Hepatocyte (in vitro differentiated cells): ENCODE measurements at regions not wholly inside any gene's neighbourhood (a gene's known extent, or its start where the extent isn't known, plus 50 kb on each side); places are given as distances from the start of the nearest gene placed in this dataset.
A peak's percentile ranks its signal among the peaks of the same experiment; 100 is the strongest.

ENCODE experiments used
- DNase-seq: peaks from one replicate; pipeline ENCODE4 v3.0.0-alpha.2; 2016; ENCODE audit warnings: low spot score
- H2AFZ ChIP-seq: fragments of 200-600 bp; sonication (generic); 2 replicates; pipeline ENCODE4 v1.6.0; 2016; ENCODE audit warnings: antibody characterized with exemption, mild to moderate bottlenecking
- H3K27ac ChIP-seq: fragments of 200-600 bp; sonication (generic); 2 replicates; pipeline ENCODE4 v1.5.1; 2016; ENCODE audit warnings: mild to moderate bottlenecking
- H3K27me3 ChIP-seq: fragments of 200-600 bp; sonication (generic); 2 replicates; pipeline ENCODE4 v1.6.1; 2016
- H3K36me3 ChIP-seq: fragments of 200-600 bp; sonication (generic); replicated peaks from 2 replicates; pipeline ENCODE4 v1.5.1; 2016; ENCODE audit warnings: low read depth; ENCODE audit not compliant: insufficient read depth
- H3K4me1 ChIP-seq: fragments of 200-600 bp; sonication (generic); 2 replicates; pipeline ENCODE4 v1.5.1; 2016; ENCODE audit warnings: mild to moderate bottlenecking, moderate library complexity; ENCODE audit not compliant: insufficient read depth
- H3K4me2 ChIP-seq: fragments of 200-600 bp; sonication (generic); 2 replicates; pipeline ENCODE4 v1.6.0; 2016
- H3K4me3 ChIP-seq: fragments of 200-600 bp; sonication (generic); 2 replicates; pipeline ENCODE4 v1.5.1; 2016; ENCODE audit warnings: mild to moderate bottlenecking
- H3K79me2 ChIP-seq: fragments of 200-600 bp; sonication (generic); 2 replicates; pipeline ENCODE4 v1.6.0; 2017; ENCODE audit warnings: mild to moderate bottlenecking
- H3K9me2 ChIP-seq: fragments of 200-600 bp; sonication (generic); replicated peaks from 2 replicates; pipeline ENCODE4 v1.6.0; 2017; ENCODE audit warnings: mild to moderate bottlenecking; ENCODE audit not compliant: insufficient read depth
- H3K9me3 ChIP-seq: fragments of 200-600 bp; sonication (generic); 2 replicates; pipeline ENCODE4 v1.5.1; 2016; ENCODE audit warnings: low read depth, mild to moderate bottlenecking
- H4K20me1 ChIP-seq: fragments of 200-600 bp; sonication (generic); 2 replicates; pipeline ENCODE4 v1.6.0; 2016; ENCODE audit warnings: mild to moderate bottlenecking; ENCODE audit not compliant: insufficient read depth, poor library complexity, severe bottlenecking
- CTCF ChIP-seq: fragments of 200-600 bp; sonication (generic); IDR thresholded peaks from 2 replicates; pipeline ENCODE4 v1.5.1; 2016; ENCODE audit warnings: antibody characterized with exemption, mild to moderate bottlenecking; ENCODE audit not compliant: poor library complexity
- EZH2 ChIP-seq: fragments of 200-600 bp; sonication (generic); IDR thresholded peaks from 2 replicates; pipeline ENCODE4 v1.6.1; 2016; ENCODE audit warnings: antibody characterized with exemption, mild to moderate bottlenecking, borderline replicate concordance
- EZH2phosphoT487 ChIP-seq: fragments of 200-600 bp; sonication (generic); IDR thresholded peaks from one replicate; pipeline ENCODE4 v1.6.1; 2018; ENCODE audit warnings: antibody characterized with exemption, mild to moderate bottlenecking, low read depth, moderate library complexity; ENCODE audit not compliant: unreplicated experiment, severe bottlenecking
- WGBS: methylation state at CpG from one replicate; pipeline ENCODE4 v1.1.6; 2016; ENCODE audit warnings: low lambda C conversion rate; ENCODE audit errors: missing lambda C conversion rate; 5-methylcytosine and 5-hydroxymethylcytosine counted together

GRCh38 chr6:9138936-9139335 lies 703.6 kb upstream of the SLC35B3 start:
- WGBS, result 82% methylated on average over 5 of the region's 5 CpGs
- Histone ChIP-seq H3K36me3 (no peaks in the 10 kb centered on the region), H3K9me3 (no peaks in the 10 kb centered on the region), H3K79me2 (no peaks in the 10 kb centered on the region), H3K9me2 (no peaks in the 10 kb centered on the region), H3K4me2 (no peak overlapping the region), H2AFZ (no peak overlapping the region), H4K20me1 (no peaks in the 10 kb centered on the region), H3K27me3 (no peaks in the 10 kb centered on the region), H3K27ac (no peak overlapping the region), H3K4me1 (no peaks in the 10 kb centered on the region), H3K4me3 (no peak overlapping the region)
- TF ChIP-seq EZH2phosphoT487 (no peak), CTCF (no peak), EZH2 (no peak)
- DNase-seq, result no peak

GRCh38 chr6:9136141-9136822 lies 700.9 kb upstream of the SLC35B3 start:
- H2AFZ ChIP-seq, result no peak overlapping the region
- TF ChIP-seq EZH2phosphoT487, result no peak
- TF ChIP-seq EZH2, result no peak
- TF ChIP-seq CTCF, result no peak
- no peak overlapping the region for H3K4me3 ChIP-seq
- H3K27ac ChIP-seq, result no peak overlapping the region
- WGBS, result 92% methylated on average over 2 of the region's 2 CpGs
- no peaks in the 10 kb centered on the region for H3K4me1 ChIP-seq
- H3K27me3 ChIP-seq, result no peaks in the 10 kb centered on the region
- no peaks in the 10 kb centered on the region for H3K36me3 ChIP-seq
- H3K9me3 ChIP-seq, result no peaks in the 10 kb centered on the region
- no peaks in the 10 kb centered on the region for H4K20me1 ChIP-seq
- no peaks in the 10 kb centered on the region for H3K9me2 ChIP-seq
- DNase-seq, result no peak
- no peak overlapping the region for H3K4me2 ChIP-seq
- H3K79me2 ChIP-seq, result no peaks in the 10 kb centered on the region

GRCh38 chr6:9131616-9132015 lies 696.3 kb upstream of the SLC35B3 start:
- 60% methylated on average over 8 of the region's 8 CpGs for WGBS
- Histone ChIP-seq H3K4me2 (no peak overlapping the region), H3K9me2 (no peaks in the 10 kb centered on the region), H4K20me1 (no peaks in the 10 kb centered on the region), H3K4me1 (no peaks in the 10 kb centered on the region), H3K79me2 (no peaks in the 10 kb centered on the region), H3K4me3 (no peak overlapping the region), H3K27me3 (no peaks in the 10 kb centered on the region), H2AFZ (no peak overlapping the region), H3K9me3 (no peaks in the 10 kb centered on the region), H3K36me3 (no peaks in the 10 kb centered on the region), H3K27ac (no peak overlapping the region)
- DNase-seq, result peak; percentile 49
- no peak for TF ChIP-seq CTCF
- no peak for TF ChIP-seq EZH2phosphoT487
